ENCODE measurements at regions not wholly inside any gene's neighbourhood (a gene's known extent, or its start where the extent isn't known, plus 50 kb on each side); places are given as distances from the start of the nearest gene placed in this dataset.

DNA sequence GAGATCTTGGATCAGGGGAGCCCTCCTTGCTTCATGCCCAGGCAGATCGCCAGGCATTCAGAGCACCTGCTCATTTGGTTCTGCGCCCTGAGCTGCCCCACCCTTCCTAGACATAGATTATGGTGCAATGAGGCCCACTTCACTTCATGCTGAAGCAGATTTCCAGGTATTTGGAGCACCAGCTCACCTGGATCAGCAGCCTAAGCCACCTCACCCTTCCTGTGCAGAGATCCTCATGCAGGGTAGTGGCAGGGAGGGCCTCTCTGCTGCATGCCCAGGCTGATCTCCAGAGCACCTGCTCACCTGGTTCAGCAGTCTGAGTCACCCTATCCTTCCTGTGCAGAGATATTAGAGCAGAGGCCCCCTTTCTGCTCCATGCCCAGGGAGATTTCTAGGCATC is 1966.1 kb downstream of the PCDH9 start:
- TF ChIP-seq, protein P1, sequence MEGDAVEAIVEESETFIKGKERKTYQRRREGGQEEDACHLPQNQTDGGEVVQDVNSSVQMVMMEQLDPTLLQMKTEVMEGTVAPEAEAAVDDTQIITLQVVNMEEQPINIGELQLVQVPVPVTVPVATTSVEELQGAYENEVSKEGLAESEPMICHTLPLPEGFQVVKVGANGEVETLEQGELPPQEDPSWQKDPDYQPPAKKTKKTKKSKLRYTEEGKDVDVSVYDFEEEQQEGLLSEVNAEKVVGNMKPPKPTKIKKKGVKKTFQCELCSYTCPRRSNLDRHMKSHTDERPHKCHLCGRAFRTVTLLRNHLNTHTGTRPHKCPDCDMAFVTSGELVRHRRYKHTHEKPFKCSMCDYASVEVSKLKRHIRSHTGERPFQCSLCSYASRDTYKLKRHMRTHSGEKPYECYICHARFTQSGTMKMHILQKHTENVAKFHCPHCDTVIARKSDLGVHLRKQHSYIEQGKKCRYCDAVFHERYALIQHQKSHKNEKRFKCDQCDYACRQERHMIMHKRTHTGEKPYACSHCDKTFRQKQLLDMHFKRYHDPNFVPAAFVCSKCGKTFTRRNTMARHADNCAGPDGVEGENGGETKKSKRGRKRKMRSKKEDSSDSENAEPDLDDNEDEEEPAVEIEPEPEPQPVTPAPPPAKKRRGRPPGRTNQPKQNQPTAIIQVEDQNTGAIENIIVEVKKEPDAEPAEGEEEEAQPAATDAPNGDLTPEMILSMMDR (IDR thresholded peaks at IDR 0.05; ENCODE audit: low read depth, low read length) = no peak
- TF ChIP-seq EZH2phosphoT487 (IDR thresholded peaks at IDR 0.05; ENCODE audit: low read depth) = no peak
